ENCODE measurements at regions not wholly inside any gene's neighbourhood (a gene's known extent, or its start where the extent isn't known, plus 50 kb on each side); places are given as distances from the start of the nearest gene placed in this dataset.

GRCh38 chr12:124391340-124392261 is 96.7 kb downstream of the RFLNA start:
- peak; percentile 93 for DNase-seq

DNA sequence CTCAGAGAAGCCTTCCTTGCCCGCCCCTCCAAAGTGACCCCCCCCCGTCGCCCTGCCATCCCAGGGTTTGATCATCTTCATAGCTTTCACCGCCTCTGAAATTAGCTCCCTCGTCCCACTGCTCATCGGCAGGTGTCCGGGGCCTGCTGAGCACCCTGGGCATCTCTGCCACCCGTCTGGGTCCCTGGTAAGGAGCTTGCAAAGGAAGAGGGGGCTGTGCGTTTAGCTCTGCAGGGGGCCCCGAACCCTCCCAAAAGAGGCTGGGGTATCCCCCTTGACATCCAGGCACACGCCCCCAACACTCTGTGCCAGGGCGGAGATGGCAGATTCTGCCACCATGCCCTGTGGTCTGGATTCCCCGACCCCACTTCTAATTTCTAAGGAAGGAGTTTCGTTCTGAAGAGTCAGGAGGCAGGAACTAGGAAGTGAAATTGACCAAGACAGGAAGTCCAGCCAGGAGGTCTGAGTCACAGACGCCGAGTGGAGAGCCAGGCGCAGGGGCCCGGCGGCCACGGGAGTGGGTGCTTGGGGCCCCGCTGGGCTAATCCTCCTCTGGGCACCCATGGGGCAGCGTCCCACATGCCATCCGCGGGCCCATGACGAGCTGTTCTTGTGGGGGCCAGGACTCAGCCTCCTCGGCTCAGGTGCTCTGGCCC is 95.7 kb downstream of the RFLNA start:
- DNase-seq = peak; percentile 93

GRCh38 chr12:124389725-124390441 is 95.0 kb downstream of the RFLNA start:
- no peak for DNase-seq

GRCh38 chr12:124389138-124389724 is 94.3 kb downstream of the RFLNA start:
- DNase-seq = peak; percentile 50

DNA sequence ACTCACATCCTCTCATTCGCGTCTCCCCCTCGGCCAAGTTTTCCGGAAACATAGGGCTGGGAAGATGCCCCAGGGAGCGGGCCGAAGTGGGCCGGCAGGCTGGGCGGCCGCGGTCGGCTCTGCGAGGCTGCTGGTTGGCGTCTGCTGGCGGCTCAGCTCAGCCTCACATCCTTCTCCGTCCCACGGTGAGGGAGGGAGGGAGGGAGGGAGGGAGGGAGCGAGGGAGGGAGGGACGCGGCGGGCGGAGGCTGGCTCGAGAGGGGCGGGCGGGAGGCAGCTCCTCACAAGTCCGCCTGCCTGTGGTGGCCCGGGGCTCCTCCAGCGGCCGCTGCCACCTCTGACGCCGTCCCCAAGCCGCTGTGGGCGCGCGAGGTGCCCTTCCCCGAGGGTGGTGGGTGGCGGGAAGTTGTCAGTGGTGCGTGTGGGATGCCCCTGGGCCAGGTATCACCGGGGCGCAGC is 93.8 kb downstream of the RFLNA start:
- DNase-seq = peak; percentile 50

DNA sequence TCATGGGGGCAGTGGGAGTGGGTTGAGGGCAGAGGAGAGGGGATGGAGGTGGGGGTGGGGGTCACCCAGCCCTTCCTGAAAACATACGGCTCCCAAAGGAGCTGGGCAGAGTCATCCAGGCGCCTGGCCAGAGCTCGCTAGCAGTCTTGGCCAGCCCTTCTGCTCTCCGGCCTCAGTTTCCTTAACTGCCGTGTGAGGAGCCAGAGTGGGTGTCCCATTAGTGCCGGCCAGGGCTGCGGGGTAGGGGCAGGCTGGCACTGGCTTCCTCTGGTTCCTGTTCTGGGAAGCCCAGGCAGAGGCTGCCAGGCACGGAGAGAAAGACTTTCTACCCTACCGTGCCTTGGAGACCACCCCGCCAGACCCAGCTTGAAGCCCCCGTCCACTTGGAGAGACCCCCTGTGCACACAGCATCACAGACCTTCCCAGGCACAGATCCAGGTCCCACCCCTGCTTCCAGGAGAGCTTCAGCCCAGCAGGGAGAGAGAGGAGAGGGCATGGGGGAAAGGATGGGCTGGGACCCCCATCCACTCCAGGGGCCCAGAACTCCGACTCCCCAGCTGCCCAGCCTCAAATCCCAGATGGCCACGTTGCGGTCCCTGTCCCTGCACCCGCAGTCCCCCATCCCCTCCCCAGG is 93.3 kb downstream of the RFLNA start:
- no peak for DNase-seq

GRCh38 chr12:124387528-124387911 is 92.6 kb downstream of the RFLNA start:
- DNase-seq = no peak

- no peak for DNase-seq
Observed at GRCh38 chr12:124386661-124387527, 92.0 kb downstream of the RFLNA start.

DNA sequence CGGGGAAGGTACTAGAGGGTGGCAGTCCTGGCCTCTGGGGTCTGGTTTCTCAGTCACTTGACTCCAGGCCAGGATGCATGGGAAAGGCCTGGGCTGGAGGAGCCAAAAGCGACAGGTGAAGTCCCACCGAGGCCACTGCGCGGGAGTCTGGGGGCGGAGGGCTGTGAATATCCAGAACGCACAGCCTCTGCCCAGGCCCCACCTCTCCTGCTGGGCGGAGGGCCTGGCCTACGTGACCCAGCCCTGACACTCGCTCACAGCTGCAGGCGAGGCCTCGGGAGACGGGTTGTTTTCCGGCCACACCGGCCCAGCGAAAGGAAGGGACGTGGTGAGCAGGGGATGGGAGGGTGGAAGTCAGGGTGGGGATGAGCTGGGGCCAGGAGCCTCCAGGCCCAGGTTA is 91.2 kb downstream of the RFLNA start:
- no peak for DNase-seq

- no peak for DNase-seq
Observed at GRCh38 chr12:124385219-124385969, 90.5 kb downstream of the RFLNA start.

DNA sequence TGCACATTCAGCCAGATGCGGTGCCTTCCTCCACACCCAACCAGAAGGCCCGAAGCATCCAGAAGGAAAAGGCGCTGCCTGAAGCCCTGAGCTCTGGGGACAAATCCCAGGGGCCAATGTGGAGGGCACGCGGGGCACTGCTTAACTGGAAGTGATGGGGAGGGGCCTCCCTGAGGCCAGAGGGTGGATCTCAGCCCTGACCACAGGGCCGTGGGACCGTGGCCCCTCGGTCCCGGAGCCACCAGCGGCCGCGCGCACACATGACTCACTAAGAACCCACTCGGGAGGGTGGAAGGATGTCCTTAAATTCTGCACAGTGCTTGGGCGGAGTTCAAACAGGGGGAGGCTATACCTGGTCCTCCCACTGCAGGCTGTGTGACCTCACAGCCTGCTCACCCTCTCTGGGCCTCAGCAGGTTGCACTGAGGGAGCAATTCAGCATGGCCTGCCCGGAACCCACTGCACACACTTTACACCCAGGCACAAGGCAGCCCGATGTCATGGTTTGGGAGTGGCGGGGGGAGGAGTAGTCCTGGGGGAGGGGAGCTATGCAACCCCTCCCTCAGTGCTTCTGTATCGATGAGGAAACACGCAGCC is 89.5 kb downstream of the RFLNA start:
- no peak for DNase-seq

DNA sequence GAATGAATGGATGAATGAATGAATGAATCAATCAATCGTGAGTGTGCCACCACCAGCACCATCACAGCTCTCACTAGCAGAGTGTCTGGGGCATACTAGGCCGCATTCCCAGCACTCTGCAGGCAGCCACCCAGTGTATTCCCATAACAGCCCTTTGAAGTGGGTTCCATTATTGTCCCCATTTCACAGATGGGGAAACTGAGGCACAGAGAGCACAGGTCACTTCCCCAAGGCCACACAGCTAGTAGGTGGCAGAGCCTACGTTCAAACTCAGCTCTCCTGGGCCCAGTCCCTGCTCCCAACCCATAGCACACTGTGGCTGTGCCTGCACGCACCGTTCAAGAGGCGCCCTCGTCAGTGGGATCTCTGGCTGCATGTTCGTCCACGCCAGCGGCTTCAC is 88.1 kb downstream of the RFLNA start:
- no peak for DNase-seq

GRCh38 chr12:124381456-124382296 is 86.8 kb downstream of the RFLNA start:
- DNase-seq = peak; percentile 73

DNA sequence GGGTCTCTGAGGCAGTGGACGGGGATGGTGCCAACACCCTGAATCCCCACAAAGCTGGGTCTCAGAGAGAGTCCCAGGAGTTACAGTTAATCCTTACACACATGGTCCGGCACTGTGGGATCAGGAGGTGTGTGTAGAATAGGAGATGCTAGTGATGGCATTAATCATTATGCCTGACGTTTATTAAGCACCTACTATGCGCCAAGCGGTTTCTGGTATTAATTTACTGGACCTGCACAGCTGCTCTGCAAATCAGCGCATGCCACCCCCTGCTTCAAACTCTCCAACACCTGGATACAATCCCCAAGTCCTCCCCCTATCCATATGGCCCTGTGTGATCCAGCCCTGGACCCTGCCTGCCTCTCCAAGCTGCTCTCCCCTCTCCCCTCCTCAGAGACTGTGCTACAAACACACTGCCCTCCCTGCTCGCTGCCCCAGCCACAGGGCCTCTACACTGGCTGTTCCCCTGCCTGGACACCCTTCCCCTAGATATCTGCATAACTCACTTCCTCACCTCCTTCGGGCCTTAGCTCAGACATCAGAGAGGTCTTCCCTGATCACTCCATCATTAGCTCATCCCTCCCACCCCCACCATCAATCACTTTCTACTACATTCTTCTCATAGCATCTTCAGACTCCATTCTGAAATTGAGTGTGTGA is 86.0 kb downstream of the RFLNA start:
- peak; percentile 15 for DNase-seq

DNA sequence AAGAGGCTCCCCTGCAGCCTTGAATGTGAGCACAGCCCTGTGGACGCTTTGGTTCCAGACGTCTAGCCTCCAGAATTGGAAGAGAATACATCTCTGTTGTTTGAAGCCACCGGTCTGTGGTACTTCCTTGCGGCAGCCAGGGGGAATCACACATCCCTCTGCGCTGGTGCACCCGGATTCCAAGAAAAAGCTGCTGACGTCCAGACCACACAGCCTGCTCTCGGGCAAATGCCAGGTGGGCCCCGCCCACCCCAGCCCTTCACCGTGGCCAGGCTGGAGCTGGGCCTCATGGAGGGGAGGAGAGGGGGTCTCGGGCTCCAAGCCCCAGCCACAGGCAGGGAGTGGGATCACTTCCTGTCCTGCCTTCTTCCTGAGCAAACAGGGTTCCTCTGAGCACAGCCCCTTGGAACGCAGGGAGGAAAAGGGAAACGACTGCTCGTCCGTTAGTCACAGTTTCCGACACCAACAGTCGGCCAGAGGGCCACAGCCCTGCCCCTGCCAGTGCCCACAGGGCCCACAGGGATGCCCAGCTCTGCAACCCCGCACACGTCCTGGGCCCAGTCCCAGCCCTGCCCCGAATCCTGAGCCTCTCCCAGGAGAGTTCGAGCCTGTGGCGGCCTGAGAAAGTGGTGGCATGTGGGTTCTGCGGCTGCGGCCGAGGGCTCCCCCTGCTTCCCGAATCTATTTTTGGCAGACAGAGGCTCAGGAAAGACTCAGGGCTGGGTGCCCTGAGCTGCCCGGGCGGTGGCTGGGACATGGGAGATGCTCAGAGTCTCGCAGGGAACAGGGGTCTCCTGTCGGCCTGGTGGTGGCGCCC is 85.3 kb downstream of the RFLNA start:
- peak; percentile 92 for DNase-seq

GRCh38 chr12:124379379-124379937 is 84.6 kb downstream of the RFLNA start:
- no peak for DNase-seq

- no peak for DNase-seq
Observed at GRCh38 chr12:124378926-124379325, 84.0 kb downstream of the RFLNA start.

Measured in MV-4-11 (cell line).